ENCODE measurements at regions not wholly inside any gene's neighbourhood (a gene's known extent, or its start where the extent isn't known, plus 50 kb on each side); places are given as distances from the start of the nearest gene placed in this dataset.
"Not testable (repeated sequence)": the region's sequence is repeated elsewhere in the genome, so short reads cannot be mapped to it uniquely, and the experiment has no call there.

- no peak for DNase-seq
Measured at GRCh38 chr15:35286721-35287120, 201.6 kb upstream of the NANOGP8 start.

DNA sequence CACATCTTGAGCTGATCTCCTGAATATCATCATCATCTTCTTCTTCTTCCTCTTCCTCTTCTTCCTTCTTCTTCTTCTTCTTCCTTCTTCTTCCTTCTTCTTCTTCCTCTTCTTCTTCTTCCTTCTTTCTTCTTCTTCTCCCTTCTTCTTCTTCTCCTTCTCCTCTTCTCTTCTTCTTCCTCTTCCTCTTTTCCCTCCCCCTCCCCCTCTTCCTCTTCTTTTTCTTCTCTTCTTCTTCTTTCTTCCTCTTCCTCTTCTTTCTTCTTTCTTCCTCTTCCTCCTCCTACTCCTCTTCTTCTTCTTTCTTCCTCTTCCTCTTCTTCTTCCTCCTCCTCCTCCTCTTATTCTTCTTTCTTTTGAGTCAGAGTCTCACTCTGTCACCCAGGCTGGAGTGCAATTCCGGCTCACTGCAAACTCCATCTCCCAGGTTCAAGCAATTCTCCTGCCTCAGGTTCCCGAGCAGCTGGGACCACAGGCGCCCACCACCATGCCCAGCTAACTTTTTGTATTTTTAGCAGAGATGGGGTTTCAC is 197.9 kb upstream of the NANOGP8 start:
- DNase-seq = no peak

DNA sequence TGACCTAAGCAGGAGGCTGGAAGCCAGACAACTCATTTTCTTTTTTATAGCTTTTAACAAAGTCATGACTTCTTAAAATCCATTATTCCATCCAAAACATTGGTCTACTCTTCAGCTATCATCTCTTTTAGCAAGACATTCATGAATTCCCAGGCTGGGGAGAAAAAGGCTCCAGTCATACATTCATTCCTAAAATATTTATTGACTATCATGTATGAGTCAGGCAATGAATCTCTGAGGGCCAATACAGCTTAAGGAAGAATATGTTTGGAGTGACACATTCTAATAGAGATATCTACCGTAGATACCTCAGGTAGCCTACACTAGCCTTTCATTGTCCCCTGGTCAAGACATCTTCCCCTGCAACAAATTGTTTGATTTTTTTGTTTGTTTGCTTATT is 196.4 kb upstream of the NANOGP8 start:
- DNase-seq = no peak

- DNase-seq = no peak
Measured at GRCh38 chr15:35279811-35280210, 194.7 kb upstream of the NANOGP8 start.

- no peak for DNase-seq
Measured at GRCh38 chr15:35271371-35272043, 186.4 kb upstream of the NANOGP8 start.

DNA sequence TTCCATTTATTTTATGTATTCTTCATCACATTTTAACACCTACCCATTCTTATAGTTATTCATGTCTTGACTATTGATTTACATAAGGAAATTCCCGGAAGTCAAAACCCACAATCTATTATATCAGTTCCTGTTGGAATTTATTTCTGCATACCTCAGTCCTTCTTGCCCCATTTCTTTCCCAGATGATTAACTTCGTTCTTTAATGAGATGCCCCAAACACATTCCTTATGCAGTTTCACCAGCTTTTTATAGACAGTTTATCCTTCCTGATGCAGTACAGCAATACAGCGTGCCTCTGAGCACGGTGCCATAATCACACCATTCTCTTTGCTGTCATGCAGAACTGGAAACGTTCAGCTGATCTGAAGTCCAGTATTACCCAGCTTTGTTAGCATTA is 175.8 kb upstream of the NANOGP8 start:
- DNase-seq = no peak

- DNase-seq = not testable (repeated sequence)
Measured at GRCh38 chr15:35260274-35260673, 175.2 kb upstream of the NANOGP8 start.

DNA sequence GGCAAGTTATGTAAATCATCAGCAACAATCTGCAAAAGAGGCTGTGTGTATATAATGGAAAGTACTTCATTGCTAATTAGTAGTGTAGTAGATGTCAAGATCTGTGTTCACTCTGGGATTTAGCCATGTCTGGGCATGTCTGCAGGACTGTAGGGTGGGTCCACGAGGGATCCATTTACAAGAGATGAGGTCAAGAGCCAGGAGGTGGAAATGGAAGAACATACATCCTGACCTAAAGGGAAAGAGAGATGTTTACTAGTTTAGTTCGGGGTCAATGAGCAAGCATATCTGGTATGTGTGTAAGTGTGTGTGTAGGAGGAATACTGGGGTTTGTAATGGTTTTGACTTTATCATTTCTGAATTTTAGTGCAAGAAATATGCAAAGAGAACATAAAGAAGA is 171.5 kb upstream of the NANOGP8 start:
- DNase-seq = no peak

DNA sequence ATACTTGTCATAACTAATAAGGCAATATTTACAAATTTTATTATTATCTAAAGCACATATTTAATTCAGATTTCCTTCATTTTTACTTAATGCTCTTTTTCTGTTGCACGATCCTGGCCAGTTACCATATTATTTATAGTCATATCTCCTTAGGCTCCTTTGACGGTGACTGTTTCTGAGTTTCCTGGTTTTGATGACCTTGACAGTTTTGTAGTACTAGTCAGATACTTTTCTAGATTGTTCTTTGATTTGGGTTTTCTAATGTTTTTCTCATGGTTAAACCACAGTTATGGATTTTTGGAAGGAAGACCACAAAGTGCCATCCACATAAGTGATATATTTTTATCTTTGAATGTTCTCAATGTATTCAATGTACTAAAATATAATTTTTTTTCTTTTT is 171.0 kb upstream of the NANOGP8 start:
- DNase-seq = no peak

DNA sequence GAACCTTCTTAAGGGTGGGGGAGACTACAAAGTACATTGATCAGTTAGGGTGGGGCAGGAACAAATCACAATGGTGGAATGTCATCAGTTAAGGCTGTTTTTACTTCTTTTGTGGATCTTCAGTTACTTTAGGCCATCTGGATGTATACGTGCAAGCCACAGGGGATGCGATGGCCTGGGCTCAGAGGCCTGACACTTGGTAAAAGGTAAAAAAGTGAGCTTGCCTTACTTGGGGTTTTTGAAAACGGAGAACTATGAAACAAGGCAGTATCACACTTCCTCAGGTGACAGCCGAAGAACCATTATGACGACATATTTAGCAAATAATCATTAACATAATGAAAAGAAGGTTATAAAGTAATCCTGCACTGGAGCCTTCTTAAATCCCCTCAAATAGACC is 169.8 kb upstream of the NANOGP8 start:
- DNase-seq = not testable (repeated sequence)

GRCh38 chr15:35254062-35254461 is 169.0 kb upstream of the NANOGP8 start:
- no peak for DNase-seq

DNA sequence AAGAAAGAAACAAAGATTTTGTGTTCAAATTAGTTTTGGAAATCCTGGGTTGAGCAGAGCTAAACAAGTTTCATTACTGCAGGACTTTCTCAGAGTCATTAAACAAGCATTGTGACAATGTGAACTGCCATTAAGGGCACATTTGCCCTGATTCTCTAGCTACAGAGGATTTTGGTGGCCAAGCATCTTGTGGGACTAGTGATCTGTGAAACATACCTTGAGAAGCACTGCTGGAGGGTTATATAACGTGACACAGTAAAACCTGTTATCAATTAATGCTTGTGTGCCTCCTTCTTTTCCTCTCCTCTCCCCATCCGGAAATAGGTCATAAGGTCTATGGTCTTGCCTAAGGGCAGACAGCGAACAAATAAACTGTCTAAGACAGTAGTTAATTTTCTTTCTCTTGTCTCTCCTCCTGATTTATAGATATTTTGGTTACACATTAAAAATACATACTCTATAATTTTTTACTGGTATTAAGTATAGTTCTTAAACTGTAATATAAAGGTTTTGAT is 167.3 kb upstream of the NANOGP8 start:
- no peak for DNase-seq

GRCh38 chr15:35247150-35247549 is 162.1 kb upstream of the NANOGP8 start:
- DNase-seq = no peak

GRCh38 chr15:35246451-35246850 is 161.4 kb upstream of the NANOGP8 start:
- DNase-seq = no peak

DNA sequence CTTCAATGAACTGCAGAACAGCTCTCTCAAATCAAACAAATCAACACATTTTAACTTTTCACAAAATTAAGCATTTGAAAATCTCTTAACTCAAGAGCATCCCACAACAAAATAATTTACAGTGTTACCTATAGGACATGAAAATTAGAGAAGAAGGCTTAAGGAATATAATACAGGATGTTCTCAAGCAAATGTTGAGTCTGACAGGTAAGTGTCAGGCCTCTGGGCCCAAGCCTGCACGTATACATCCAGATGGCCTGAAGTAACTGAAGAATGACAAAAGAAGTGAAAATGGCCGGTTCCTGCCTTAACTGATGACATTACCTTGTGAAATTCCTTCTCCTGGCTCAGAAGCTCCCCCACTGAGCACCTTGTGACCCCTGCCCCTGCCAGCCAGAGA is 160.6 kb upstream of the NANOGP8 start:
- DNase-seq = not testable (repeated sequence)

- DNase-seq = no peak
Measured at GRCh38 chr15:35244227-35244626, 159.1 kb upstream of the NANOGP8 start.

- no peak for DNase-seq
Measured at GRCh38 chr15:35243758-35244157, 158.7 kb upstream of the NANOGP8 start.

- not testable (repeated sequence) for DNase-seq
Measured at GRCh38 chr15:35239693-35240092, 154.6 kb upstream of the NANOGP8 start.

- not testable (repeated sequence) for DNase-seq
Measured at GRCh38 chr15:35238448-35238847, 153.4 kb upstream of the NANOGP8 start.

GRCh38 chr15:35229085-35229484 is 144.0 kb upstream of the NANOGP8 start:
- no peak for DNase-seq

DNA sequence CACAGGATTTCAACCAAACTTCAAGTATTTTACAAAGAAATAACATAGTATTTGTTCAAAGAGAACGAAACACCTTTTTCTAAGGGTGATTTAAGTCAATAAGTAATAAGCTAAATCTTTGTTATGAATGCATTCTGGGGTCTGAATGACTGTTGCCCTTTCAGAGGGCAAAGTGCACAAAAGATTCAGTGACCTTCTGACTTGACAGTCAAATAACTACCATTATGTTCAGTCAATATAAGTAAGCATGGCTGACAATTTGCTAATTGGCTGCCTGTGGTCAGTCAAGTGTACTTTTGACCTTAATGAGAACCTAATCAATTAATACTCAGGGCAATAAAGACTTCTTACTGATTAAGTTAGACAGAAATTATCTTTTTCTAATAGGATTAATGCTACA is 133.1 kb upstream of the NANOGP8 start:
- no peak for DNase-seq

GRCh38 chr15:35215093-35215492 is 130.0 kb upstream of the NANOGP8 start:
- no peak for DNase-seq

DNA sequence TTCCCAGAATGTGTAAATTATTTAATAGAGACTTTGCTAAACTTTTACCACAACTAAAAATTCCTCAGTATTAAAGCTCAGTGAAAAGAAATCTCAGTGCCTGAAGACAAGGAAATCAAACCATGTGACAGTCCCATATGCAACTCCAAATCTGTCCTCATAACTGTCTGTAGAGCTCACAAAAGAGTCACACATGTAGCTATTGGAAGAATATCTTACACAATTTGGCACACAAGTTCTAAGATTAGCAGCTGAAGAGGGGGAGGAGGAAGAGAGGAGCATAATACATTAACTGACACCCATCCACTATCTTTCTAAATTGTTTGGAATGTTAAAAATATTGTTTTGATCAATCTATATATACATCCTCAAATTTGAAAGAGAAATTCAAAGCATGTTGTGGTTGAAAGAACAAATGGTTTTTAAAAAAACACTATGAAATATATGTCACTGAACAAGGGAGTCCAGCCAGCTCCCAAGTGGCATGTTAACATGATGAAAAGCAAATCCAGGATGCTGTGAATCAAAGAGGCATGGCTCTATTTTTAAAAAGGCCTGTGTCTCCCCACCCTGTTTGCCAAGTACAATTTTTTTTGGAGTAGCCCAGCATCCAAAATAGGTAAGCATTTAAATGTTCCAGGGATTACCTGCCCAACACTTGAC is 126.3 kb upstream of the NANOGP8 start:
- DNase-seq = no peak
